Astrocyte (in vitro differentiated cells and primary cell): ENCODE measurements at regions not wholly inside any gene's neighbourhood (a gene's known extent, or its start where the extent isn't known, plus 50 kb on each side); places are given as distances from the start of the nearest gene placed in this dataset.
A peak's percentile ranks its signal among the peaks of the same experiment; 100 is the strongest.

Experiments
- DNase-seq: peaks from one replicate; pipeline ENCODE4 v3.0.0-alpha.2; 2010; ENCODE audit warnings: low read depth
- FAIRE-seq: peaks from 2 replicates; lab custom pipeline; 2011; peaks lifted over from hg19 to GRCh38; lab: Jason Lieb, UNC
- H2AFZ ChIP-seq: 2 replicates; pipeline ENCODE4 v1.6.0; 2012; ENCODE audit warnings: low read depth, low read length, inconsistent platforms
- H3K27ac ChIP-seq: 2 replicates; pipeline ENCODE4 v1.5.1; 2011; ENCODE audit warnings: low read depth, low read length, inconsistent platforms
- H3K27me3 ChIP-seq: 2 replicates; pipeline ENCODE4 v1.6.0; 2011; ENCODE audit warnings: low read length, inconsistent platforms; ENCODE audit not compliant: insufficient read depth
- H3K36me3 ChIP-seq: 2 replicates; pipeline ENCODE4 v1.5.1; 2011; ENCODE audit warnings: low read length, inconsistent platforms; ENCODE audit not compliant: insufficient read depth
- H3K4me1 ChIP-seq: 2 replicates; pipeline ENCODE4 v1.5.1; 2011; ENCODE audit warnings: low read length, inconsistent platforms; ENCODE audit not compliant: insufficient read depth
- H3K4me2 ChIP-seq: 2 replicates; pipeline ENCODE4 v1.6.0; 2012; ENCODE audit warnings: low read length, inconsistent platforms
- H3K4me3 ChIP-seq: 2 replicates; pipeline ENCODE4 v1.5.1; 2011; ENCODE audit warnings: low read depth, mild to moderate bottlenecking, low read length, inconsistent platforms; ENCODE audit not compliant: insufficient read depth
- H3K79me2 ChIP-seq: 2 replicates; pipeline ENCODE4 v1.6.0; 2012; ENCODE audit warnings: mild to moderate bottlenecking, low read length, inconsistent platforms; ENCODE audit not compliant: insufficient read depth
- H3K9ac ChIP-seq: 2 replicates; pipeline ENCODE4 v1.6.0; 2012; ENCODE audit warnings: mild to moderate bottlenecking, low read length, inconsistent platforms
- H3K9me3 ChIP-seq: 2 replicates; pipeline ENCODE4 v1.5.1; 2012; ENCODE audit warnings: low read depth, mild to moderate bottlenecking, low read length, inconsistent platforms; ENCODE audit not compliant: insufficient read depth
- H4K20me1 ChIP-seq: 2 replicates; pipeline ENCODE4 v1.6.0; 2012; ENCODE audit warnings: low read length, inconsistent platforms; ENCODE audit not compliant: insufficient read depth
- H3K27ac Mint-ChIP-seq: one replicate; pipeline ENCODE4 v1.8.0; 2021; ENCODE audit warnings: mild to moderate bottlenecking, mixed read lengths; ENCODE audit not compliant: unreplicated experiment
- H3K27me3 Mint-ChIP-seq: one replicate; pipeline ENCODE4 v1.8.0; 2021; ENCODE audit warnings: low read depth, mixed read lengths; ENCODE audit not compliant: unreplicated experiment
- H3K36me3 Mint-ChIP-seq: one replicate; pipeline ENCODE4 v1.8.0; 2021; ENCODE audit warnings: low read depth, mixed read lengths; ENCODE audit not compliant: unreplicated experiment
- H3K4me1 Mint-ChIP-seq: one replicate; pipeline ENCODE4 v1.8.0; 2021; ENCODE audit warnings: low read depth, mixed read lengths; ENCODE audit not compliant: unreplicated experiment
- H3K4me3 Mint-ChIP-seq: one replicate; pipeline ENCODE4 v1.8.0; 2021; ENCODE audit warnings: mild to moderate bottlenecking, moderate library complexity, mixed read lengths; ENCODE audit not compliant: unreplicated experiment
- H3K9me3 Mint-ChIP-seq: one replicate; pipeline ENCODE4 v1.8.0; 2021; ENCODE audit warnings: mild to moderate bottlenecking, mixed read lengths; ENCODE audit not compliant: unreplicated experiment
- CTCF ChIP-seq: IDR thresholded peaks from 2 replicates; pipeline ENCODE4 v1.5.1; 2011; ENCODE audit warnings: low read depth, mild to moderate bottlenecking, inconsistent platforms, low read length, moderate library complexity; ENCODE audit not compliant: insufficient read depth
- EZH2 ChIP-seq: IDR thresholded peaks from 2 replicates; pipeline ENCODE4 v1.6.1; 2012; ENCODE audit warnings: mild to moderate bottlenecking, low read length, inconsistent platforms; ENCODE audit not compliant: insufficient read depth

- Histone ChIP-seq H3K27me3 (no peaks in the 10 kb centered on the region), H3K79me2 (no peaks in the 10 kb centered on the region), H3K9me3 (no peaks in the 10 kb centered on the region), H2AFZ (no peak overlapping the region), H3K4me2 (peak overlapping the region; percentile 14), H3K4me3 (no peak overlapping the region), H3K27ac (no peak overlapping the region), H4K20me1 (no peaks in the 10 kb centered on the region), H3K9ac (no peak overlapping the region), H3K36me3 (no peaks in the 10 kb centered on the region), H3K4me1 (peaks cover 6% of the 10 kb centered on the region)
- H3K27ac Mint-ChIP-seq: no peak overlapping the region
- H3K4me1 Mint-ChIP-seq: peaks cover 10% of the 10 kb centered on the region
- TF ChIP-seq CTCF: no peak
- no peak for TF ChIP-seq EZH2
- H3K36me3 Mint-ChIP-seq: no peaks in the 10 kb centered on the region
- no peak overlapping the region for H3K4me3 Mint-ChIP-seq
- peaks cover 2% of the 10 kb centered on the region for H3K9me3 Mint-ChIP-seq
- DNase-seq (peak; percentile 42), FAIRE-seq (no peak)
- H3K27me3 Mint-ChIP-seq: peaks cover 3% of the 10 kb centered on the region
Measured at GRCh38 chr12:88952562-88952942, 372.3 kb upstream of the KITLG start.

GRCh38 chr12:88951860-88952561 lies 371.7 kb upstream of the KITLG start:
- Mint-ChIP-seq H3K4me1 (peaks cover 12% of the 10 kb centered on the region), H3K27me3 (peaks cover 3% of the 10 kb centered on the region), H3K36me3 (no peaks in the 10 kb centered on the region), H3K4me3 (no peak overlapping the region), H3K9me3 (peaks cover 2% of the 10 kb centered on the region), H3K27ac (no peak overlapping the region)
- Histone ChIP-seq H3K4me3 (no peak overlapping the region), H3K4me1 (peaks cover 6% of the 10 kb centered on the region), H3K27me3 (no peaks in the 10 kb centered on the region), H3K27ac (no peak overlapping the region), H2AFZ (no peak overlapping the region), H3K9ac (no peak overlapping the region), H3K9me3 (no peaks in the 10 kb centered on the region), H3K79me2 (no peaks in the 10 kb centered on the region), H3K4me2 (peak overlapping the region; percentile 14), H4K20me1 (no peaks in the 10 kb centered on the region), H3K36me3 (no peaks in the 10 kb centered on the region)
- no peak for DNase-seq
- TF ChIP-seq CTCF (no peak), EZH2 (no peak)
- FAIRE-seq: no peak

GRCh38 chr12:88951177-88951576 lies 370.9 kb upstream of the KITLG start:
- H2AFZ ChIP-seq: no peak overlapping the region
- DNase-seq (no peak), FAIRE-seq (no peak)
- peaks cover 2% of the 10 kb centered on the region for H3K9me3 Mint-ChIP-seq
- no peak overlapping the region for H3K27ac ChIP-seq
- no peak overlapping the region for H3K4me3 ChIP-seq
- H3K4me1 ChIP-seq: peaks cover 11% of the 10 kb centered on the region
- no peaks in the 10 kb centered on the region for H3K36me3 ChIP-seq
- H3K79me2 ChIP-seq: no peaks in the 10 kb centered on the region
- H4K20me1 ChIP-seq: no peaks in the 10 kb centered on the region
- TF ChIP-seq CTCF: no peak
- no peak for TF ChIP-seq EZH2
- H3K9me3 ChIP-seq: no peaks in the 10 kb centered on the region
- no peak overlapping the region for H3K4me2 ChIP-seq
- H3K9ac ChIP-seq: no peak overlapping the region
- no peaks in the 10 kb centered on the region for H3K36me3 Mint-ChIP-seq
- no peaks in the 10 kb centered on the region for H3K27me3 Mint-ChIP-seq
- no peaks in the 10 kb centered on the region for H3K27me3 ChIP-seq
- peaks cover 17% of the 10 kb centered on the region for H3K4me1 Mint-ChIP-seq
- no peak overlapping the region for H3K4me3 Mint-ChIP-seq
- H3K27ac Mint-ChIP-seq: no peak overlapping the region
